ENCODE measurements at regions not wholly inside any gene's neighbourhood (a gene's known extent, or its start where the extent isn't known, plus 50 kb on each side); places are given as distances from the start of the nearest gene placed in this dataset.

- Histone ChIP-seq H3K27me3 (replicated peaks in 1 of 4; ENCODE audit: control insufficient read depth in 3 of 4, extremely low read depth in 1 of 4, insufficient read depth in 3 of 4, low read length in 3 of 4) (no peaks in the 10 kb centered on the region), H3K23ac (ENCODE audit: insufficient read length) (no peak overlapping the region), H3K56ac (replicated peaks; ENCODE audit: insufficient read length, low read depth, low read length) (no peak overlapping the region), H3K4ac (replicated peaks; ENCODE audit: insufficient read length, low read depth, low read length) (no peak overlapping the region), H4K5ac (ENCODE audit: insufficient read length, low read depth, low read length) (no peak overlapping the region), H3K9ac (replicated peaks in 1 of 4; ENCODE audit: extremely low read depth in 1 of 4, low read depth in 3 of 4, low read length in 3 of 4) (no peak overlapping the region), H3K4me2 (ENCODE audit: insufficient read depth in 1 of 2, low read depth in 2 of 2, low read length in 2 of 2) (no peak overlapping the region), H2BK15ac (ENCODE audit: low read length) (no peak overlapping the region), H2AFZ (ENCODE audit: low read length) (no peak overlapping the region), H3K36me3 (ENCODE audit: control insufficient read depth in 2 of 4, insufficient read depth in 4 of 4, low read length in 3 of 4) (no peaks in the 10 kb centered on the region), H2BK5ac (ENCODE audit: low read depth, low read length) (no peak overlapping the region), H3K79me1 (ENCODE audit: low read depth, low read length) (no peaks in the 10 kb centered on the region), H3K79me2 (ENCODE audit: control insufficient read depth in 1 of 2, insufficient read depth in 2 of 2, low read length in 2 of 2) (no peaks in the 10 kb centered on the region), H4K8ac (ENCODE audit: extremely low read depth, insufficient read depth, low read length) (no peak overlapping the region), H4K20me1 (replicated peaks in 1 of 2; ENCODE audit: control insufficient read depth in 1 of 2, insufficient read depth in 2 of 2, low read length in 2 of 2) (no peaks in the 10 kb centered on the region), H3K23me2 (ENCODE audit: low read depth, low read length) (no peaks in the 10 kb centered on the region), H2BK12ac (ENCODE audit: low read depth, low read length) (no peak overlapping the region), H2AK5ac (ENCODE audit: low read depth, low read length) (no peak overlapping the region), H3K27ac (ENCODE audit: low read depth, low read length) (no peak overlapping the region), H3K14ac (ENCODE audit: insufficient read length) (no peak overlapping the region), H3K9me3 (ENCODE audit: insufficient read depth in 2 of 2, low read depth in 1 of 2, low read length in 1 of 2) (no peaks in the 10 kb centered on the region), H3K4me1 (replicated peaks in 1 of 4; ENCODE audit: control insufficient read depth in 3 of 4, insufficient read depth in 4 of 4, low read length in 3 of 4) (peaks cover 2 to 5% (median 4%) of the 10 kb centered on the region in 4 experiments; a peak in 4 of 7 replicates), H2BK20ac (ENCODE audit: low read length) (no peak overlapping the region), H3K18ac (ENCODE audit: extremely low read depth, low read length) (no peak overlapping the region), H3K4me3 (ENCODE audit: extremely low read depth in 1 of 4, insufficient read depth in 2 of 4, low read depth in 3 of 4, low read length in 4 of 4) (no peak overlapping the region), H2BK120ac (replicated peaks; ENCODE audit: low read depth, low read length) (no peak overlapping the region), H4K91ac (replicated peaks; ENCODE audit: insufficient read length, low read length) (no peak overlapping the region)
- CTCF ChIA-PET (ENCODE audit: partially characterized antibody) = no interaction called here
- 100% methylated on average over 1 of the region's 1 CpG; no CpG with 5 or more reads in 1 of the 2 experiments for WGBS, 2 experiments (ENCODE audit: extremely low coverage in 1 of 2, insufficient coverage in 1 of 2, insufficient read length in 1 of 2, insufficient replicate concordance in 2 of 2, low coverage in 1 of 2, low lambda C conversion rate in 2 of 2, missing lambda C conversion rate in 1 of 2)
- FAIRE-seq = no peak
- POLR2A ChIA-PET (ENCODE audit: partially characterized antibody) = no interaction called here
- no peak for DNase-seq (ENCODE audit: low read depth in 1 of 2, low spot score in 2 of 2)
- TF ChIP-seq POU5F1 (IDR thresholded peaks at IDR 0.05; ENCODE audit: low read depth, low read length) (no peak), TAF1 (IDR thresholded peaks at IDR 0.05; ENCODE audit: low read depth, low read length) (no peak), SRF (IDR thresholded peaks at IDR 0.05; ENCODE audit: low read depth, low read length) (no peak), E2F6 (IDR thresholded peaks at IDR 0.05) (no peak), GTF2F1 (IDR thresholded peaks at IDR 0.05; ENCODE audit: borderline replicate concordance, low read depth, low read length) (no peak), SP1 (IDR thresholded peaks at IDR 0.05; ENCODE audit: low read depth, low read length) (no peak), RFX5 (IDR thresholded peaks at IDR 0.05; ENCODE audit: borderline replicate concordance, low read depth, low read length) (no peak), TCF12 (IDR thresholded peaks at IDR 0.05; ENCODE audit: low read depth, low read length) (no peak)
These were observed 401.0 kb downstream of the HS3ST3B1 start for GRCh38 chr17:14701886-14702285.

Measured in H1 (cell line).